ENCODE measurements at regions not wholly inside any gene's neighbourhood (a gene's known extent, or its start where the extent isn't known, plus 50 kb on each side); places are given as distances from the start of the nearest gene placed in this dataset.
A peak's percentile ranks its signal among the peaks of the same experiment; 100 is the strongest.
"Not testable (repeated sequence)": the region's sequence is repeated elsewhere in the genome, so short reads cannot be mapped to it uniquely, and the experiment has no call there.

DNA sequence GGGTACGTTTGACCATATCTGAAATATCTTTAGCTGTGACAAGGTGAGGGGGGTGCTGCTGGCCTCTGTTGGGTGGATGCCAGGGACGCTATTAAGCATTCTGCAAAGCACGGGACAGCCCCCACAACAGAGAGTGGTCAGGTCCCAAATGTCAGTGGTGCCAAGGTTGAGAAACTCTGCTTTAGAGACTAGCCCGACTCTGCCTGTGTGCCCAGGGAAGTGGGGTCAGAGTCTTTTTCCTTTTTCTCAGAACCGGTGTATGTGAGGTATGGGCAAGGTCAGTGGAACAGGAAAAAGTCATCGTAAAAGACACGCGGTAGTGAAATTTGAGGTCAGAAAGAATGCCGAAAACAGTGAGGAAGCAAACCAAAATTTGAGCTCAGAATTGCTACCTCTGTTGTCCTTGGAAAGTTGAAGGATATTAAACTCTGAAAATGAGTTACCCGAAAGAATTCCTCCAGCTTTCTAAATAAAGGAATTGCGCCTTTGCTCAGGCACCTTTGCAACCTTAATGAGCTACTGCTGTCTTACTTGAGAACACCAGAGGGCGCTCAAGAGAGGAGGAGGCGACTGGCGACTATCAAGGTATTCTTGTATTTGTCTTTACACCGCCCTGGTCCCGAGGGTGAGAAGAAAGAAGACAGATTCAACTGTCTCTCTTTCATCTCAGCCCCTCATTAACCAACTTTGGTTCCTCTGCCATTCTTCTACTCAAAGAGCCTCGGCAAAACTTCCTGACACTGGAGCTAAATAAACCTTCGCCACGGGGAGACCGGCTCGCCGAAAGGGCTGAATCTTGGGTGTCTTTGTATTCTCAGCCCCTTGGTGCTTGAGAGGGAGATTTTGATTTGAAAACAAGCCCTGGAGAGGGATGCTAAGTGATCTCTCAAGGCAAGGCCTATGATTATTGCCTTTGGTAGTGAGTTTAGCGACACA, 85.4 kb upstream of the OLIG2 start:
- DNase-seq = peak; percentile 40

DNA sequence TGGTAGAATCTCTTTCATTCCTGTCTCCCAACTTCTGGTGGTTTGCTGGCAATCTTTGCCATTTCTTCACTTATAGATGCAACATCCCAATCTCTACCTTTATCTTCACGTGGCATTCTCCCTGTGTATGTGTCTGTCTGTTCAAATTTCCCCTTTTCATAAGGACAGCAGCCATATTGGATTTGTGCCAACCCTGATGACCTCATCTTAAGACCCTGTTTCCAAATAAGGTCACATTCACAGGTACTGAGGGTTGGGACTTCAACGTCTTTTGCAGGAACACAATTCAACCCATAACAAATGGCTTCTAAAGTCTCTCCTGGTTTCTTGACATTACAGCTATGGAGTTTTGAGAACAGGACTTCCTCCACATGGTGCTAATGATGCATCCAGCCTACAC, 84.5 kb upstream of the OLIG2 start:
- no peak for DNase-seq

DNA sequence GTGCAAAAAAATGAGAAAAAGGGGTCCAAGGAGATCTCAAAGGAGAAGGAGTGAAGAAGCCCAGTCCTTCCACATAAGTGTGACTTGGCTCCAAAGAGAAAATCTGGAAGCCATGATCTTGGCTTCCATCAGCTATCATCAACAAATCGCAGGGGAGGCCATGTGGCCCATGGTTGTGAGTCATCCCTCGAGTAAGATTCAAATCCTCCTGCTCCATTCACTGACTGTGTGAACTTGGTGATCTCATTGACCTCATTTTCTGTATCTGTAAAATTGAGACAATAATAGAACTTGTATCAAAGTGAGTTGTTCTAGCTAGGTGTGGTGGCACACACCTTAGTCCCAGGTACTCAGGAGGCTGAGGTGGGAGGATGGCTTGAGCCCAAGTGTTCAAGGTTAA, 79.1 kb upstream of the OLIG2 start:
- no peak for DNase-seq

DNA sequence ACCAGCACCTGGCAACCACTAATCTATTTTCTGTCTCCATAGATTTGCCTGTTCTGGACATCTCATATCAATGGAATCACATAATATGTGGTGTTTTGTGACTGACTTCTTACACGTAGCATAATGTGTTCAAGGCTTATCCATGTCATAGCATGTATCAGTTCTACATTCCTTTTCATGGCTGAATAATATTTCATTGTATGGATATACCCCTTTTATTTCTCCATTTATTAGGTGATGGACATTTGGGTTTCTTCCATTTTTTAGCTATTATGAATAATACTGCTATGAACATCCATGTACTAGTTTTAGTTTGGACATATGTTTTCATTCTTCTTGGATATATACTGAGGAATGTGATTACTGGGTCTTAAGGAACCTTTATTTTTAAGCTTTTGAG, 78.0 kb upstream of the OLIG2 start:
- no peak for DNase-seq

DNA sequence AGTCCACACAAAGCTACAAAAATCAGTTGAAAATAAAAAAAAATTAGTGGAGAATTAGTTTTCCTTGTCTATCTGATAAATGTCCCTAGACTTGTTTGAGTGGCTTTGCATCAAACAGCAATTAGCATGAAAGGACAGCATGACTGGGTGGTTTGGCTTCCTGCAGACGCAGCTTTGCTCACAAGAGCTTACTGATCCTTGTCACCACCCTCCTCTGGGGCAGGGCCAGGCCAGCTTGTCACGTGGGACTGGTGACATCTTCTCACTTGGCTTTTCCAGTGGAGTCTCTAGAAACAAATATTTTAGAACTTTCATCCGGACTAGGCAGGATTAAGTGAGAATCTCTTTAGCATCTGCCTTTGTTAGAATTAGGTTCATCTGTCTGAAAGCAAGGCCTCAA, 76.0 kb upstream of the OLIG2 start:
- DNase-seq = no peak

DNA sequence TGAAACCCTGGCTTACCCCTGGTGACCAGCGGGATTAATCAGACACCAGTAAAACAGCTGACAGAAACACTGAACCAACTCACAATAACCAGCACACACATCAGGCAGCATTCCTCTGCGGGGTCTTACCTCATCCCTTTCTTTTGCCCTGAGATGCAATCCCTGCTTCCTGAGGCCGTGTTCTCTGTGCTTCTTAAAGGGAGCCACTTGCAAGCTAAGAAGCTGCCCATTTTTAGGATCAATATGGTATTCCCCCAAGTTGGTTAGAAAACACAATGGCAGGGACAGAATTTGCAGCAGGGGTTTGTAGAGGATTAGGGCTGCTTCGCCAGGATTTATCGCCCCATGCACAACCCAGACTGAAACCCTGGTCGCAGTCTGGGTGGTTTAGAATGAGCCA, 74.7 kb upstream of the OLIG2 start:
- DNase-seq = no peak

DNA sequence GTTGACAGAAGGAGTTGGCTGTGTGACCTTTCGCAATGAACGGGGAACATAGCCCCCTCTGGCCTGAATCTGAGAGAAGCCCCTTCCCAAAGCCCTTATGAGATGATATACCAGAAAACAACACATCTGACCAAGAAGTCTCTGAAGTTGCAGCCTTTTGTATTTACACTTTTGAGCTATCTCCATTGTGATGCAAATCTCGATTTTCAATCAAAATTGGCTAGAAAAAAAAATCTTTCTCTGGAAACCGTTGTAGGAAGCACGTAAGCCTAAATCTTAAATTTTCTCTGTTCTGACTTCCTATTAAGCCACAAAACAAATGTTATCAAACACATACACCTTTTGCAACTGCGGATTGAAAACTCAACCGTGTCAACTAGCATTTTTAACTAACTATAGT, 71.4 kb upstream of the OLIG2 start:
- DNase-seq = no peak

DNA sequence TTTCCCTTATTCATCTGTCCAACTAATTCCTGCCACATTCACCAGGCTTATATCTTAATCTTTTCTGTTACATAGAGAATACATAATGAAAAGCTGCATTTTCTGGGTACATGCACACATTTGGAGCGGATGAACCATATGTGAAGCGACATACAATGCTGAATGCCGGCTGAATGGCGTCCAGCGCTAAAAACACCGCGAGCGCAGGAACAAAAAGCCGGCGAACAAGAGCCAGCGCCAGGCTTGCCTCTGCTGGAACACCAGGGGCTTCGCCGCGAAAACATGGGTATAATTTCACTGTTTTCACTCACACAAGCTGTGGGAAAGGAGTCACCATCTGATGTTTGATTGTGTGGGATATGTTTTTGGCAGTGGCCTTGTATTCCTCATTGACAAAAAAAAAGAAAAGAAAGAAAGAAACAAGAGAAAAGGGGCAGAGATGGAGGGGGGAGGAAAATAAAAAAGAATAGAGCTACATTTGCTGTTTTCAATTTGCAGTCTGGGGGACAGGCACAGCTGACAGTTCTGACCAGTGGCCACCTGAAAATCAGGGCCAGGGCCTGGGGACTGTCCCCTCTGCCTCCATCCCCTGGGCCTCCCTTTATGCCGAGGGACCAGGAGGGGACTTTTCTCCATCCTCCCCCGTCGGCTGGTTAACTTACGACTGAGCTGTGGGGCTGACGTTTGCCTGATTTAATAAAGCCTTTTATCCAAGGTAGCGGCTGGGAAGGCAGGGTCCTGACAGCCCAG, 70.2 kb upstream of the OLIG2 start:
- no peak for DNase-seq

DNA sequence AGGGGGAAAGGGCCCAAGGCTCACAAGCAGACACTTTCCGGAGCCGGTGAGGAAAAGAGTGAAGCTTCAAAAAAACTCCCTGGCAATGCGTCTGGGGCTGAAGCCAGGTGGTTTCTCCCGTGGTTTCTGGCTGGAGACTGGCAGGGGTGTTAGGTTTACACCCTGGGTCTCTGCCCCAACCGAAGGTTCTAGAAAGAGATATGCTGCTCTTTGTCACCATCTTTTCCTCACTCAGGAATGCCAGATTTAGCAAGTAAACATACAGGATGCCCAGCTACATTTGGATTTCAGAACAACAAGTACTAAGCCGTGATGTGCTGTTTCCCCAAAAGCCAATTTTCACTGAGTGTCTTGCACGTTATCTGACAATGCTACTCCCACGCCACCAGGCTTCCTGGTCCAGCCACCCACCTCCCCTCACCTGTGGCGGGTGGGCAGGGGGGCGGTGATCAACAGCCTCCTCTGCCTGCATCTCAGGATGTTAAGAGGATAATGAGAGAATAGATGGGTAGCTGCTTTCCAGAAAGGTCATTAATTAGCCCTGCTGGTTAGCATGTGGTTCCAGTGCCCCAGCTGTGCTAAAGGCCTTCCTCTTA, 69.6 kb upstream of the OLIG2 start:
- DNase-seq = no peak

DNA sequence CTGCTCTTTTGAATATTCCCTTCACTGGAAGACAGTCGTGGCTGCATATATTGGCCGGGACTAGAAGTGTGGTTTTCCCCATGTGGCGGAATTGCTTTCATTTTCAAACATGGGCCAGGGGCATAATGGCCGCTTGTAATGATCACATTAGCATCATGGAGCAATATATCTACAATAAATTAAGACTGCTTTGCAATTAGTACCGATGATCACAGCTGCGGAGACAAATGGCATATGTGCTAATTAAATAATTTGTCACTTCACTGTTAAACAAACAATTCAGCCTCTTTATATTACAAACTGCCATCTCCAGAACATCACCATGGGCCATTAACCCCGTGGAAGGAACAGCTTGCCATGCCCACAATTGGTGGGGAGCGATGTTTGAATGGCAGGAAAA, 68.2 kb upstream of the OLIG2 start:
- no peak for DNase-seq

DNA sequence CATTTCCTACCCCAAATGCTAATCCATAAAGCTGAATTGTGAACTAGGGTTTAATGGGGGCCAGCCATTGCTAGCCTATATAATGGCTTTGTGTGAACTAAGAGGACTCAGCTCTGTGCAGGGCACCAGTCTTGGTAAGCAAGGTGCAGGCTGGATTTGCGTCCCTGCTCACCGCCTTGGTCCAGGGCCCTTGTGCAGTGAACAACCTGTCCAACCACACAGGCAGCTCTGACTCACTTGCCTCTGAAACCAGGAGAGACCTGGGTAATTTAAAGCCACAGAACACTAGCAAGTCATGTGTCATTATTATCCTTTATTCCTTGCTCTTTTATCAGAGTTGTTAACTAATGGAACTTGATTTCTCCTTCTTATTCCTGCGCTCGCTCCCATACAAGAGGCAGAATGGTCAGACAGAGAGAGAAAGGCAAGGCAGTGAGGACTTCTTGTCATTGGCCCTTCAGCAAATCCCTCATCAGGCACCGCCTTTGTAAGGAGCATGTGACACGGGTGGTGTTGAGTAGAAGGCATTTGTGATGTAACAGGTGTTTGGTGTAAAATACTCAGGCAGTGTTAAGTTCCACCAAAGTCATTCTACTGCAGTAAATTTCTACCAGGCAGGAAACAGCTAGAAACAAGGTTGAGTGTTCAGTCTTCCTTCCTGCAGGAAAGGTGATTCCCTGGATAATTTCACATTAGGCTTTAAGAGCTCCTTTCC, 67.3 kb upstream of the OLIG2 start:
- DNase-seq = no peak

DNA sequence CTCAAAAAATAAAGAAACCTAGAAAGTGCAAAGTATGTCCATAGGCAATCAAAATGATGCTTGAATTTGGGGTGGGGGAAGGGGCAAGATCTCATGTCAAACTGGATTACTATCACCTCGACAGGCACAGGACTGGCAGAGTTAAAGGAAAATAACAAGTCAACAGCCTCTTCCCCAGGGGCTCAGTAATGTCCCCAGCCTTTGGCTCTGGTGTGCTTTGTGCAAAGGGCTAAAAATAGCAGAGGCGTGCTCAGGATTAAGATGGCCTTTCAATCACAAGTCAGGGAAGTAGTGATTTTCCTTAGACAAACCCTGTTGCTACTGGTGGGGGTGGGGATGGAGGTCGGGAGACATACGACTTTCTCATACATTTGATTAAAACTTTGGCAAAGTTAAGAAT, 63.5 kb upstream of the OLIG2 start:
- no peak for DNase-seq

DNA sequence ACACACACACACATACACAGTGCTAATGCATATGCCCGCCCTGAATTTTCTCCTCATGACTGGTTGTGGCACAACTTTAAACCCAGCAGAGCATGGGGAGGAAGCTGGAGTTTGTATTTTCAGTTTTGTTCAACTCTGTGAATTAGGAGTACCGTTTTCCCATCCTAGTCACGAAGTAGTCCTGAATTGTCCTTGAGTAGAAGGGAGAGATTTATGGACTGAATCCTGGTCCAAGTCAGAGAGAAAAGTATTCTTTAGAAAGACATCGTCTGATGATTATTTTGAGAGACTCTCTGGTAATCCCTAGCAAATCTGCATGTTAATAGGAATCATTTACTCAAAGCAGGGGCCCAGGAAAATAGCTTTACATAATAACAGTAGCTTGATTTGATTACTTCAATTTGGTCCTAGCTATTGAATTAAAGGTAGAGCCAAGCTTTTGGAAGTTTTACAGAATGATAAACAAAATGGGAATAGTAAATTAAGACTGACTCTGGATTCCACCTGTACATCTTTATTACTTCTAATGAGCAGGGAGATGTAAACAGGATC, 60.5 kb upstream of the OLIG2 start:
- DNase-seq = no peak

DNA sequence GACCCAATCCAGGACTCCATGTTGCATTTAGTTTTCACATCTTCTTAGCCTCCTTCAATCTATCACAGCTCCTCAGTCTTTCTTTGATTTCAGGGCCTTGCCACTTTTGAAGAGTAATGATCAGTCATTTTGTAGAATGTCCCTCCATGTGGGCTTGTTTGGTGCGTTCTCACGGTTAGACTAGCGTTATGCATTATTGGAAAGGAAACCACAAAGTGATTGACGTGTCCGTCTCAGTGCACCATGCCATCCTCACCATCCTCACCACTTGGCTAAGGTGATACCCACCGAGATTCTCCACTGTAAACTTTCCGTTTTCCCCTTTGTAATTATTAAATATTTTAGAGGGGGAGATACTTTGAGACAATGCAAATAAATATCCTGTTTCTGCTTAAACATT, 59.6 kb upstream of the OLIG2 start:
- DNase-seq = no peak

DNA sequence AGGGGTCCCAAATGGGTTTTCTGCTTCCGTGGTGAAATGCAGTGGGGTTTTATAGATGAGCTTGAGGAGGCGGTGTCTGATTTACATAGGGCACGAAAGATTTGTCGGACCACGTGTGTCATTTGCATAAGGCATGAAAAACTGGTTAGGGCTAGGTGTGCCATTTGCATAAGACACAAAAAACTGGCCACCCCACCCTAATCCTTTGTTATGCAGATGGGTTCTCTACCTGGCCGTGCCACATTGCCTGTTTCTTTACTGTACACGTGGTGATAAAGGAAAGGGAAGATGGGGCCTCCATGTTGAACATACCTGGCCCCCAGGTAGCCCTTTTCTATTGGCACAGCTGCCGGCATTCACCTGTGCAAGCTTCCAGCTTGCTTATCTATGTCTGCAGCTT, 57.6 kb upstream of the OLIG2 start:
- DNase-seq = not testable (repeated sequence)

DNA sequence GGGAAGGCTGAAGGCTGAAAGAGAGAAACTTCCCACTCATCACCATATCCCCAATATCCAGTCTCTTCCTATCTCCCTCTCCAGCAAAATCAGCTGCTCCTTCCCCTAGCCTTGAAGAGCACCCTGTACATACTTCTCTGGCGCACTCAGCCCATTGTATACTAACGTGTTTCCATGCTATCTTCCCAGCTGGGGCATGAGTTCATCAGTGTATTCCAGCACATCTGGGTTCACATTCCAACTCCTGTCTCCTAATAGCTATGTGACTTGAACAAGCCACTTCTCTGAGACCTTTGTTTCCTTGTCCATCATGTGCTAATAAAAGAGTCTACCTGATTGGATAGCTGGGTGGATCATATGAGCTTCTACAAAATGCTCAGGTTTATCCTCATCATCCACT, 51.1 kb upstream of the OLIG2 start:
- no peak for DNase-seq

DNA sequence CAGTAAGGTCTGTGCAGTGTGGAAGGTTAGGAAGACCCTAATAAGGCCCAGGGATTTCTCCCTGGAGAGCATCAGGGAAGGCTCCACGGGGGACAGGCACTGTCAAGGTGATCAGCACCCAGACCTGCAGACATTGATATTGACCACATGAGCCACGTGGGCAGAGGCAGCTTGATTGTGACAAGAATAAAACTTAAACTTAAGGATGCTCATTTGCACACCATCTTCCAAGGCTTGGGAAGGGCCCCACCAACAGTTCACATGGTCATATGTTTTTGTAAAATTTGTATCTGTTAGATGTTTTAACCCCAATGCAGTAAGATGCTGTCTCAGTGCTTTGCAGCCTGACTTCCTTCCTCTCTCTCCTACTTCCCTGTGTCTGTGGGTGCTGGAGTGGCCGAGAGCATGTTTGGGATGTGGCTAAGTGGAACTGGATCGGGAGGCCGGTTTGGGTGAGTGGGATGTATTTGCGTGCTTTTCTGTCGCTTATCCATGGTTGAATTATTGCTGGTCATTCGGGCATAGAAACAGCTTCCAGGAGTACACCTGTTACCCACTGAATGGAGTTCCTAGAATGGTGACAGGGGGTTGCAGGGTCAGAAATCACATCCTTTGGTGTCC, 49.8 kb upstream of the OLIG2 start:
- no peak for DNase-seq
